H1 (cell line): ENCODE measurements at regions not wholly inside any gene's neighbourhood (a gene's known extent, or its start where the extent isn't known, plus 50 kb on each side); places are given as distances from the start of the nearest gene placed in this dataset.

Experiments used
- ASH2L ChIP-seq: fragments of 200-600, 300-600 bp; sonication (generic); IDR thresholded peaks from one replicate; pipeline ENCODE4 v1.7.1; 2017; ENCODE audit warnings: low read length
- CBX8 ChIP-seq: fragments of 300-800, 300-1000 bp; sonication (generic); IDR thresholded peaks from 2 replicates; pipeline ENCODE4 v1.7.1; 2016; ENCODE audit warnings: low read depth, low read length, borderline replicate concordance
- CHD1 ChIP-seq: IDR thresholded peaks from 2 replicates; pipeline ENCODE4 v1.6.1; 2012; ENCODE audit warnings: low read depth, low read length, improper control_type of control experiment
- CREB1 ChIP-seq: IDR thresholded peaks from 2 replicates; pipeline ENCODE4 v1.6.1; 2012; ENCODE audit warnings: inconsistent platforms
- KDM5A ChIP-seq: fragments of 200-600 bp; IDR thresholded peaks from 2 replicates; pipeline ENCODE4 v1.7.1; 2012; ENCODE audit warnings: mild to moderate bottlenecking, low read length, inconsistent platforms, mixed read lengths
- POLR2A ChIP-seq, 2 experiments: IDR thresholded peaks; 1 replicate in 1 of 2; 2 replicates in 1 of 2; pipeline ENCODE4 v1.6.1; 2011; ENCODE audit warnings: low read depth in 2 of 2, low read length in 2 of 2, mild to moderate bottlenecking in 2 of 2; ENCODE audit errors: control extremely low read depth in 1 of 2
- POU5F1 ChIP-seq: IDR thresholded peaks from 2 replicates; pipeline ENCODE4 v1.6.1; 2011; ENCODE audit warnings: low read depth, mild to moderate bottlenecking, low read length, moderate library complexity
- RAD21 ChIP-seq, 2 experiments: IDR thresholded peaks in 1 of 2; conservative IDR thresholded peaks in 1 of 2; 2 replicates each; pipeline ENCODE4 v1.6.1; 2011; ENCODE audit warnings: low read depth in 2 of 2, low read length in 2 of 2, improper control_type of control experiment in 1 of 2, inconsistent platforms in 1 of 2, mild to moderate bottlenecking in 1 of 2, moderate library complexity in 1 of 2
- RFX5 ChIP-seq: IDR thresholded peaks from 2 replicates; pipeline ENCODE4 v1.6.1; 2011; ENCODE audit warnings: low read depth, low read length, improper control_type of control experiment, borderline replicate concordance
- TCF12 ChIP-seq: IDR thresholded peaks from 2 replicates; pipeline ENCODE4 v1.6.1; 2011; ENCODE audit warnings: low read depth, mild to moderate bottlenecking, low read length
- ZNF274 ChIP-seq: IDR thresholded peaks from 2 replicates; pipeline ENCODE4 v1.7.0; 2012; ENCODE audit warnings: low read length, borderline replicate concordance; ENCODE audit errors: extremely low read depth
- TF ChIP-seq, protein P1 (sequence below), 3 experiments: IDR thresholded peaks; 1 replicate in 2 of 3; 2 replicates in 1 of 3; pipeline versions ENCODE4 v1.5.1 to v1.6.1; 2011; ENCODE audit warnings: low read length in 3 of 3, mild to moderate bottlenecking in 3 of 3, inconsistent platforms in 2 of 3, low read depth in 1 of 3, moderate library complexity in 1 of 3; ENCODE audit not compliant: insufficient read depth in 1 of 3; ENCODE audit errors: control extremely low read depth in 1 of 3
- TF ChIP-seq, protein P2 (sequence below): IDR thresholded peaks from 2 replicates; pipeline ENCODE4 v1.6.1; 2012; ENCODE audit warnings: low read length, inconsistent platforms

DNA sequence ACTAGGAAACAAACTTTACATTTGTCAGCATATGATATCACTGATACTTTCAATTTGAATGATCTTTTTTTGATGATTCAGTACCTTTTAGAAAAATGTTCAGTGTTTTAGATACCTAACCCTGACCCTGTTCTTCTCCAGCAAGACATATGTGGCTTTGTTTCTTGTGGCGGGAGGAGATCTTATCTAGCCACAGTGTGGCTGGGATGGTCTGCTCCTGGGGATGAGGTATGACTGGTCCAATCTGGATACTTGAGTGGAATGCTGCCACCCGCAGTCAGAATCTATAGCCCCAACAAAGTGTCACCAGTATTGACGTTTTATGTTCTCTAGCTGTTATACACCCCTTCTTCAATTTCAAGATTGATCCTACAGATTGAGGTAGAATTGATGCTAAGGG, 439.0 kb upstream of the GOLIM4 start:
- TF ChIP-seq CREB1, result no peak
- TF ChIP-seq, protein P1, sequence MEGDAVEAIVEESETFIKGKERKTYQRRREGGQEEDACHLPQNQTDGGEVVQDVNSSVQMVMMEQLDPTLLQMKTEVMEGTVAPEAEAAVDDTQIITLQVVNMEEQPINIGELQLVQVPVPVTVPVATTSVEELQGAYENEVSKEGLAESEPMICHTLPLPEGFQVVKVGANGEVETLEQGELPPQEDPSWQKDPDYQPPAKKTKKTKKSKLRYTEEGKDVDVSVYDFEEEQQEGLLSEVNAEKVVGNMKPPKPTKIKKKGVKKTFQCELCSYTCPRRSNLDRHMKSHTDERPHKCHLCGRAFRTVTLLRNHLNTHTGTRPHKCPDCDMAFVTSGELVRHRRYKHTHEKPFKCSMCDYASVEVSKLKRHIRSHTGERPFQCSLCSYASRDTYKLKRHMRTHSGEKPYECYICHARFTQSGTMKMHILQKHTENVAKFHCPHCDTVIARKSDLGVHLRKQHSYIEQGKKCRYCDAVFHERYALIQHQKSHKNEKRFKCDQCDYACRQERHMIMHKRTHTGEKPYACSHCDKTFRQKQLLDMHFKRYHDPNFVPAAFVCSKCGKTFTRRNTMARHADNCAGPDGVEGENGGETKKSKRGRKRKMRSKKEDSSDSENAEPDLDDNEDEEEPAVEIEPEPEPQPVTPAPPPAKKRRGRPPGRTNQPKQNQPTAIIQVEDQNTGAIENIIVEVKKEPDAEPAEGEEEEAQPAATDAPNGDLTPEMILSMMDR (IDR thresholded peaks at IDR 0.05; ENCODE audit: control extremely low read depth in 1 of 3, insufficient read depth in 1 of 3, low read depth in 1 of 3, low read length in 3 of 3), result peak in 1 of 3 experiments; percentile 18; a peak in 1 of 4 replicates
- TF ChIP-seq CHD1, result no peak
- TF ChIP-seq RAD21 (IDR thresholded peaks at IDR 0.05 in 1 of 2, conservative IDR thresholded peaks at IDR 0.05 in 1 of 2; ENCODE audit: low read depth in 2 of 2, low read length in 2 of 2), result peak in 1 of 2 experiments; percentile 35; a peak in 2 of 4 replicates
- TF ChIP-seq, protein P2, sequence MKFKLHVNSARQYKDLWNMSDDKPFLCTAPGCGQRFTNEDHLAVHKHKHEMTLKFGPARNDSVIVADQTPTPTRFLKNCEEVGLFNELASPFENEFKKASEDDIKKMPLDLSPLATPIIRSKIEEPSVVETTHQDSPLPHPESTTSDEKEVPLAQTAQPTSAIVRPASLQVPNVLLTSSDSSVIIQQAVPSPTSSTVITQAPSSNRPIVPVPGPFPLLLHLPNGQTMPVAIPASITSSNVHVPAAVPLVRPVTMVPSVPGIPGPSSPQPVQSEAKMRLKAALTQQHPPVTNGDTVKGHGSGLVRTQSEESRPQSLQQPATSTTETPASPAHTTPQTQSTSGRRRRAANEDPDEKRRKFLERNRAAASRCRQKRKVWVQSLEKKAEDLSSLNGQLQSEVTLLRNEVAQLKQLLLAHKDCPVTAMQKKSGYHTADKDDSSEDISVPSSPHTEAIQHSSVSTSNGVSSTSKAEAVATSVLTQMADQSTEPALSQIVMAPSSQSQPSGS, result no peak
- no peak for TF ChIP-seq CBX8
- no peak for TF ChIP-seq POU5F1
- TF ChIP-seq POLR2A (IDR thresholded peaks at IDR 0.05; ENCODE audit: control extremely low read depth in 1 of 2, low read depth in 2 of 2, low read length in 2 of 2), result no peak
- TF ChIP-seq RFX5, result no peak
- no peak for TF ChIP-seq ASH2L
- TF ChIP-seq TCF12, result no peak
- no peak for TF ChIP-seq KDM5A
- no peak for TF ChIP-seq ZNF274
